ENCODE measurements at regions not wholly inside any gene's neighbourhood (a gene's known extent, or its start where the extent isn't known, plus 50 kb on each side); places are given as distances from the start of the nearest gene placed in this dataset.

DNA sequence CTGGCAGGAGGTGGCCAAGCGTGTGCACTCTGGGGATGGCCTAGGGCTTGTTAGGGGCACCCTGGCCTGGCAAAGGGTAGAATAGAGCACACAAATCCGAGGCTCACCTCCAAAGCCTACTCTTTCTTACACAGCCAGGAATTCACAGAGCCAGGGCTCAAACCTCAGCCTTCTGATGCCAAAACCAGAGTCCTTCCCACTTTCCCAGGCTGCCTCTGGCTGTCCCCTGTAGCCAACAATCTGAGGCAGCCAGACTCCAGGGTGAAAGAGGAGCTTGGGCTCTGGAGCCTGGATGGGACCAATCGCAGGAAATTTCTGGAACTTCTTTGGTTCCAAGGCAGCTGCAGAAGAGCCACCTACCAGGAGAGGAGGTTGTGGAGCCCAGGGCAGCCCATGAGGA is 127.9 kb downstream of the COPRS start:
- no peaks in the 10 kb centered on the region for H3K27me3 ChIP-seq
- TF ChIP-seq, protein P1, sequence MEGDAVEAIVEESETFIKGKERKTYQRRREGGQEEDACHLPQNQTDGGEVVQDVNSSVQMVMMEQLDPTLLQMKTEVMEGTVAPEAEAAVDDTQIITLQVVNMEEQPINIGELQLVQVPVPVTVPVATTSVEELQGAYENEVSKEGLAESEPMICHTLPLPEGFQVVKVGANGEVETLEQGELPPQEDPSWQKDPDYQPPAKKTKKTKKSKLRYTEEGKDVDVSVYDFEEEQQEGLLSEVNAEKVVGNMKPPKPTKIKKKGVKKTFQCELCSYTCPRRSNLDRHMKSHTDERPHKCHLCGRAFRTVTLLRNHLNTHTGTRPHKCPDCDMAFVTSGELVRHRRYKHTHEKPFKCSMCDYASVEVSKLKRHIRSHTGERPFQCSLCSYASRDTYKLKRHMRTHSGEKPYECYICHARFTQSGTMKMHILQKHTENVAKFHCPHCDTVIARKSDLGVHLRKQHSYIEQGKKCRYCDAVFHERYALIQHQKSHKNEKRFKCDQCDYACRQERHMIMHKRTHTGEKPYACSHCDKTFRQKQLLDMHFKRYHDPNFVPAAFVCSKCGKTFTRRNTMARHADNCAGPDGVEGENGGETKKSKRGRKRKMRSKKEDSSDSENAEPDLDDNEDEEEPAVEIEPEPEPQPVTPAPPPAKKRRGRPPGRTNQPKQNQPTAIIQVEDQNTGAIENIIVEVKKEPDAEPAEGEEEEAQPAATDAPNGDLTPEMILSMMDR (IDR thresholded peaks at IDR 0.05), result no peak
- H3K36me3 ChIP-seq, result no peaks in the 10 kb centered on the region
- DNase-seq (ENCODE audit: low spot score in 2 of 2), result peak in 1 of 2 donors; percentile 52
- H3K27ac ChIP-seq, result peak overlapping the region; percentile 66 to 78
- H3K4me1 ChIP-seq, result peaks cover 0 to 7% of the 10 kb centered on the region in 2 donors
- H3K4me3 ChIP-seq, result no peak overlapping the region
- intact Hi-C loops (cut with DNase I), result no loop called here
- no peaks in the 10 kb centered on the region for H3K9me3 ChIP-seq

DNA sequence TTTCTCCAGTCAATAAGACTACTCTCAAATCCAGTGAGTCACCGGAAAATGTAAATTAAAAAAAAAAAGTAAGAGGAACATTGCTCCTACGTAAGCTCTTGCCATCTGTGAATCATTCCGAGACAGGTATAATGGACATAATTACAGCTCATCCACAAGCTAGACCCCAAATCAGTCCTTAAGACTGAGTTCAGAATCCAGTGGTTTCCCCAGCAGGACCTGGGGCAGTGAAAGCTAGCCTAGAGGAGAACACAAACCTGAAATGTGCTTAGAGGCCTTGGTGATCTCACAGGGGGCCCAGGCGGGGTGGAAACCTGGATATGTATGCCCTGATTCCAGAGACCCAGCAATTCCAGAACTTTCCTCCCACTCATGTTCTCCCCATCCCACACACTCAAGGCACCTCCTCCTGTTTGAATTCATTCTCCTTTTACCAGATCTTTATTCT is 132.0 kb downstream of the COPRS start:
- H3K4me3 ChIP-seq, result no peak overlapping the region
- H3K9me3 ChIP-seq, result no peaks in the 10 kb centered on the region
- H3K27ac ChIP-seq, result no peak overlapping the region
- TF ChIP-seq, protein P1 (IDR thresholded peaks at IDR 0.05), result no peak
- no peaks in the 10 kb centered on the region for H3K27me3 ChIP-seq
- peaks cover 5 to 20% of the 10 kb centered on the region in 2 donors for H3K4me1 ChIP-seq
- peak in 1 of 2 donors; percentile 28 for DNase-seq (ENCODE audit: low spot score in 2 of 2)
- intact Hi-C loops (cut with DNase I), result no loop called here
- H3K36me3 ChIP-seq, result no peaks in the 10 kb centered on the region

DNA sequence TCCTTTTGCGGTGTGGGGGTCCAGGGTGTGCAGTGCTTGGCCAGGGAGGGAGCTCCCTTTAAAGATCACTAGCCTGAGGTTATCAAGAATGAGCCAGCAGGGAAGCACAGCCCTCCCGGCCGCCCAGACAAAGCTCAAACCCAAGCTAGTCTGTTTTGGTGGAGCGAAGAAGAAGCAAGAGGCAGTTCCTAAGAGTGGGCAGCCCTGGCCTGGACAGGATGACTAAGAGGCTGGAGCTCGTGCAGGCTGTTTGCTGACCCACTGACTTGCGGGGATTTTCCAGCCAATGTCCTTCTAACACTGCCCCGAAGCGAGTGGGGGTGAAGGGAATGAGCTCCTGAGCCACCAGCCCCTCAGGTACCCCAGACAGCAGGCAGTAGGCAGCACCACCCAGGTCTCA is 134.4 kb downstream of the COPRS start:
- DNase-seq (ENCODE audit: low spot score in 2 of 2), result peak in 1 of 2 donors; percentile 63
- intact Hi-C loops (cut with DNase I), result loop anchor here (5.0 kb wide), 1 partner anchor 98 kb away; no protein-coding TSS in a partner anchor
- no peak overlapping the region for H3K4me3 ChIP-seq
- H3K4me1 ChIP-seq, result peaks cover 5 to 22% of the 10 kb centered on the region in 2 donors
- H3K27ac ChIP-seq, result peak overlapping the region; percentile 60 to 81
- TF ChIP-seq, protein P1 (IDR thresholded peaks at IDR 0.05), result no peak
- no peaks in the 10 kb centered on the region for H3K9me3 ChIP-seq
- H3K27me3 ChIP-seq, result no peaks in the 10 kb centered on the region
- no peaks in the 10 kb centered on the region for H3K36me3 ChIP-seq

DNA sequence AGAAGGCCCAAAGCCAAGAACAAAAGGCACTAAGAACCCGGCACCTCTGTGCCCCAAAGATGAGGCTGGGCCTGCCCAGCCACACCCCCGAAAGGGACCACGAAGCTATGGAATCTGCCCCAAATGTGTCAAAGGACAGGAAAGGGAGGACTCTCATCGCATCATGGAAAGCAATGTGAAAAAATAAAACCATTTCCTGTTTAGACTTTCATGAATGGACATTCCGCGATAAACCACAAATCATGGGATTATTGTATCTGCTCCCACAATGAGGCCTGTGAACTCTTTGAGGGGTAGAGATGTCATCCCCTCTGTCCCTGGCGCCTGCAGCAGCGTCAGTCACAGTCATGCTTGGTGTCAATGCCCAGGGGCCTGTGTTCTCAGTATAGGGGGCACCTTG is 135.0 kb downstream of the COPRS start:
- no peaks in the 10 kb centered on the region for H3K36me3 ChIP-seq
- no peaks in the 10 kb centered on the region for H3K9me3 ChIP-seq
- peaks cover 5 to 22% of the 10 kb centered on the region in 2 donors for H3K4me1 ChIP-seq
- intact Hi-C loops (cut with DNase I), result loop anchor here (5.0 kb wide), 1 partner anchor 98 kb away; no protein-coding TSS in a partner anchor
- H3K27ac ChIP-seq, result peak overlapping the region; percentile 60 to 81
- peak in 1 of 2 donors; percentile 49 for DNase-seq (ENCODE audit: low spot score in 2 of 2)
- H3K27me3 ChIP-seq, result no peaks in the 10 kb centered on the region
- TF ChIP-seq, protein P1 (IDR thresholded peaks at IDR 0.05), result no peak
- H3K4me3 ChIP-seq, result no peak overlapping the region

DNA sequence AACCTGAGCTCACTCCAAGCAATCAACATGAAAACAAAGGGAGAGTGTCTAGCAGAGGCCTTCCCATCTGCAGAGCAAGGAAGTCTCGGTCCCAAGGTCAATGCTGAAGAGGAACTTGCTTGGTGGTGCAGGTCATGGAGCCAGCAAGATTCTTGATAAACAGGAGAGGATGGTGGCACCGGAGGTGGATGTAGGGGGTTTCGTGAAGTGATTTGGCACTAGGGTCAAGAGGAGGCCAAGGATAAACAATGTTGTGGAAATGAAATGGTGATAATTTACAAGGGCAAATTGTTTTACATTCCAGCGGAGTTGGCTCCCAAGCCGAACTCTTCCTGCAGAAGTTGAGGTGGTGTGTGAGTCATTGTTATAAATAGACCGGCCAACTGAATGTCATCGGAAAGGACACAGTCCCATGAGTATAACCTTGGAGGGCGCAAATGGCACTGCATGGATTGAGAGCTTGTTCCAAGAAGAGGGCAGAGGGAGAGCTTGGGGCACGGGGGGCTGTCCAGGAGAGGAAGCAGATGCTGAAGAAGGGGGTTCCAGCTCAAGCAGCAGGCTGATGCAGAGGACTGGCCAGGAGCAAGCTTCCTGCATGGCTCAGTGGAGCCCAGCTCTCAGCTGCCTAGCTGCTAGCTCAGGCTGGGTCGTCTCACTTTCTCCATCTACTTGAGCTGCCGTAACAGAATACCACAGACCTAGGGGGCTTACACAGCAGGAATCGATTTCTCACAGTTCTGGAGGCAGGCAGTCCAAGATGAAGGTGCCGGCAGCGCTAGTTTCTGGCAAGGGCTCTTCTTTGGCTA is 136.6 kb downstream of the COPRS start:
- TF ChIP-seq, protein P1 (IDR thresholded peaks at IDR 0.05), result no peak
- H3K4me1 ChIP-seq, result peaks cover 5 to 22% of the 10 kb centered on the region in 2 donors
- peak in 1 of 2 donors; percentile 79 for DNase-seq (ENCODE audit: low spot score in 2 of 2)
- H3K4me3 ChIP-seq, result no peak overlapping the region
- H3K36me3 ChIP-seq, result no peaks in the 10 kb centered on the region
- intact Hi-C loops (cut with DNase I), result loop anchor here (1.0 to 5.0 kb wide), 2 partner anchors 26 to 100 kb away; no protein-coding TSS in a partner anchor
- H3K27me3 ChIP-seq, result no peaks in the 10 kb centered on the region
- no peaks in the 10 kb centered on the region for H3K9me3 ChIP-seq
- H3K27ac ChIP-seq, result peak overlapping the region; percentile 67 to 81
